Medulla oblongata (tissue), 1 donor: ENCODE measurements at regions not wholly inside any gene's neighbourhood (a gene's known extent, or its start where the extent isn't known, plus 50 kb on each side); places are given as distances from the start of the nearest gene placed in this dataset.

ENCODE experiments used
- DNase-seq: peaks from one replicate; pipeline ENCODE4 v3.0.0-alpha.2; 2015; ENCODE audit errors: extremely low spot score

DNA sequence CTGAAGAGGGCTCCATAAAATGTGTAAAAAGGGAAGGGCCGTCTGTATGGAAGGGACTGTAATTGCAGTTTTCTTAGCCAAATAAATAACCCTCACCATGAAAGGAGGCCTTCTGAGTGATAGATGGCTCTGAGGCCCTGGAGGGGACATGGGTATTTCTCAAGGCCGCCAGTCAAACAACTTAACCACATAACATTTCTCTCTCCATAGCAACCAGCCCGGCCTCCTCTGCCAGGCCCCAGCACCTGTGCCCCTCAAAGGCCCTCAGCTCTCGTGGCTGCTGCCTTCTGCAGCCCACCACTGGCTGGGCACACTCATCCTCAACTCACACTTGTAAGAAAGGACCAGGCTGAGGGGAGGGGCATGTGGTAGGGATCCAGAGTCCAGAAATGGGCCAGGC lies 57.0 kb upstream of the GJB5 start:
- DNase-seq: no peak

DNA sequence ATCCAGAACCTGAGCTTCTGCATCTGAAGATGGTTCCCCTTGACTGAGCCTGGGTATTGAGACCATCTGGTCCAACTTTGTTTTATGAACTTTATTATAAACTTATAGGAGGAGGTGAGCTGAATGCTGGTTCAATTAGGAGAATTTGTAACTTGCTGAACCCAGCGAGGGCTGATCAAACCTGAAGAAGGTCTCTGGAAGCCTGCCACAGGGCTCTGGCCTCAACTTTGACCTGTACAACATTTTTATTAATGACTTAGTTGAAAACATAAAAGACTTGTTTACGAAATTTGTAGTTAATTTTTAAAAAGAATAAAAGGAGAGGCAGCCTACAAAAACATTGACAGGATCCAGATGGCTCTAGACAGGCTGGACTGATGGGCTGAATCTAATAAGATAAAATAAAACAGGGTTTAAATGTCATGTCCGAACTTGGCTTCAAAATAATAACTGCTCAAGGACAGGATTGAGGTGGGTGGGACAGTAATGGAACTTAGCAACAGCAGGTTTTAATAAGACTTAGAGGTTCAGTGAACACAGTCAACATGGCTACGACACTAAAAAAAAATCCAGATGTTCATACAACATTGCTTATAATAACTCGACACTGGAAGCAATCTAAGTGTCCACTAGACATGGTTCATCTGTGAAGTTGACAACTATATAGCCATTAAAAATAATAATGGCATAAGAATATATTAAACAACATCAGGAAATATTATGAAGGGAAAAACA lies 53.4 kb upstream of the GJB5 start:
- DNase-seq: no peak
